Inflammatory macrophage (primary cell): ENCODE measurements at regions not wholly inside any gene's neighbourhood (a gene's known extent, or its start where the extent isn't known, plus 50 kb on each side); places are given as distances from the start of the nearest gene placed in this dataset.

Source experiments
- DNase-seq, 2 donors: peaks; one replicate each; pipeline ENCODE4 v3.0.0-alpha.2; 2020 to 2022

DNA sequence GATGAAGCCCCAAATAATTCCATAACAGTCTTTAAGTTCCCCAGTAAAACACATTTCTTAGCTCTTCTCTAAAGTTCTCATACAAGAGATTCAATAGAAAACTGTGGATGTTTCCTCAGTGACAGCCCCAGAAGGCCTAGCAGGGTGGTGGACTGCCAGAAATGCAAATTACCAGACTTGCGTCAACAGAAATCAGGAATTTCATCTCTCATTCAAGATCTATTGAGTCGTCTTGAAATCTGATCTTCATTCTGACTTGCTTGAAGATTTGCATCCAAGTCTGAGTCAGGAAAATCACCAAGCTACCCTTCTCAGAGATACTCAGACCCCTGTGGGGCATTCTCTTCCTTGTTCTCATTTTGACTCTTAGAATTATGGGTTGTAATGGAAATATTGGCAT, 68.9 kb upstream of the NDP start:
- DNase-seq, result no peak

- peak; percentile 15 to 70 for DNase-seq
These were observed 67.2 kb upstream of the NDP start for GRCh38 chrX:44040406-44040805.

GRCh38 chrX:44039556-44039955, 66.4 kb upstream of the NDP start:
- no peak for DNase-seq

DNA sequence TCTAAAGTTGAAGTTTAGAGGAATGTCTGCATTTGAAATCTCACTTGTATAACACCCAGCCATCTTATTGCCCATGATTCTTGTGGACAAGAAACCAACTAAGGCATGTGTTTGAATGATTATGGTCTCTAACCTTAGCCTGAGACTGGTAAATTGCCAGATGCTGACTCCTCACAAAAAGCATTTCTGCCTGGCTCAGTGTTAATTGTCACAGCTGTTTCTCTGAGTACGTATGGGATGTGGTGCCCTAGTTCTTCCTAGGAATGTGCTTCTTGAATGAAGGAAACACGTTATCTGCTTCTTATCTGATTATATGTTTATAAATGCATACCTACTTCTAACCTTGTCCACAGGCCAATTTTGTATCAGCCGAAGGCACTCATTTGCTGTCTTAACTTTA, 63.1 kb upstream of the NDP start:
- no peak for DNase-seq

- DNase-seq, result no peak
These were observed 62.4 kb upstream of the NDP start for GRCh38 chrX:44035571-44035970.

- DNase-seq, result no peak
These were observed 59.3 kb upstream of the NDP start for GRCh38 chrX:44032479-44032878.

DNA sequence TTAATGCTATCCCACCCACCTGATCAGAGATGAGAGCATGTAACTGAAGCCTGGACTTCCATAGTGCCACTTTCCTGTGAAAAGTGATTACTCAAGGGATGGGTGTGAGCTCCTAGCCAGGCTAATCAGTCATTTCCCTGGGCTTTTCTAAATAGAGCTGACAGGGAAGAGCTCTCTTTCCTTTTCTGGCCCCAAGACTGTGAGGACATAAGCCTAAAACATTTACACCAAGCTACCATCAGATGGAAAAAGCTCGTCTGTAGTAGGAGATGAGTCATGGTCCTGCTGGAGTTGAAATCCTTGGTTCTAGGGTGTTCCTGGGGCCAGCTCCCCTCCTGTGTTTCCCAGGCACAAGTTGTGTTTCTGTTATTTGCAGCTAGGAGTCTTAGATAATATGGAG, 52.4 kb upstream of the NDP start:
- peak; percentile 8 to 15 for DNase-seq
